Mucosa of descending colon (tissue), 3 donors: ENCODE measurements at regions not wholly inside any gene's neighbourhood (a gene's known extent, or its start where the extent isn't known, plus 50 kb on each side); places are given as distances from the start of the nearest gene placed in this dataset.

Source experiments
- ATAC-seq: fragments of 200-7000 bp; cut with Tn5 transposase; one replicate; pipeline ENCODE4 v1.9.1; 2020; ENCODE audit warnings: mild to moderate bottlenecking, moderate library complexity
- DNase-seq, 3 donors: peaks; one replicate each; pipeline ENCODE4 v3.0.0-alpha.2; 2020
- H3K36me3 ChIP-seq: fragments of 200-600 bp; one replicate; pipeline ENCODE4 v1.8.0; 2021; ENCODE audit warnings: low read depth, mild to moderate bottlenecking
- H3K4me1 ChIP-seq: fragments of 200-600 bp; one replicate; pipeline ENCODE4 v1.8.0; 2021; ENCODE audit warnings: low read depth, mild to moderate bottlenecking
- H3K4me3 ChIP-seq: fragments of 200-600 bp; one replicate; pipeline ENCODE4 v1.8.0; 2021; ENCODE audit warnings: mild to moderate bottlenecking
- H3K9me3 ChIP-seq: fragments of 200-600 bp; one replicate; pipeline ENCODE4 v1.8.0; 2021; ENCODE audit warnings: mild to moderate bottlenecking
- CTCF ChIP-seq: fragments of 200-600 bp; IDR thresholded peaks from one replicate; pipeline ENCODE4 v1.8.0; 2022; ENCODE audit warnings: antibody characterized with exemption, mild to moderate bottlenecking
- intact Hi-C, 2 donors: fragments of 100-400 bp; cut with DNase I in 1 of 2; cut with micrococcal nuclease in 1 of 2; formaldehyde crosslinking; loops; one replicate each; pipeline versions ENCODE4 v1.11.0 to v1.11.1; 2022; cut with DNase I, micrococcal nuclease
- donor health status: DM: no; HTN: no; CAD: no; lungs with moderate emphysema.
- donor health status: DM: no; HTN: no; CAD: no.
- donor health status: DM: no; HTN: yes; CAD: no.

- no peak for TF ChIP-seq CTCF
- ATAC-seq (no peak), DNase-seq (no peak)
- no peak overlapping the region for H3K4me3 ChIP-seq
- H3K36me3 ChIP-seq = no peaks in the 10 kb centered on the region
- intact Hi-C loops = no loop called here
- no peaks in the 10 kb centered on the region for H3K4me1 ChIP-seq
- H3K9me3 ChIP-seq = peaks cover 29% of the 10 kb centered on the region
These were observed 89.1 kb upstream of the KLF14 start for GRCh38 chr7:130823060-130823459.

- no peak for TF ChIP-seq CTCF
- H3K4me3 ChIP-seq = no peak overlapping the region
- DNase-seq (no peak), ATAC-seq (no peak)
- H3K36me3 ChIP-seq = no peaks in the 10 kb centered on the region
- peaks cover 31% of the 10 kb centered on the region for H3K9me3 ChIP-seq
- no peaks in the 10 kb centered on the region for H3K4me1 ChIP-seq
- intact Hi-C loops = no loop called here
These were observed 91.8 kb upstream of the KLF14 start for GRCh38 chr7:130825819-130826218.

GRCh38 chr7:130829415-130829814 is 95.4 kb upstream of the KLF14 start:
- intact Hi-C loops = no loop called here
- H3K4me1 ChIP-seq = no peaks in the 10 kb centered on the region
- no peak overlapping the region for H3K4me3 ChIP-seq
- no peak for DNase-seq
- ATAC-seq = no peak
- H3K9me3 ChIP-seq = peaks cover 31% of the 10 kb centered on the region
- no peak for TF ChIP-seq CTCF
- H3K36me3 ChIP-seq = no peaks in the 10 kb centered on the region

GRCh38 chr7:130831322-130831721 is 97.3 kb upstream of the KLF14 start:
- no peak for TF ChIP-seq CTCF
- ATAC-seq = no peak

GRCh38 chr7:130831817-130832481 is 97.9 kb upstream of the KLF14 start:
- H3K4me1 ChIP-seq = no peaks in the 10 kb centered on the region
- TF ChIP-seq CTCF = peak; percentile 52
- intact Hi-C loops = no loop called here
- no peak overlapping the region for H3K4me3 ChIP-seq
- H3K9me3 ChIP-seq = peaks cover 13% of the 10 kb centered on the region
- H3K36me3 ChIP-seq = no peaks in the 10 kb centered on the region
- peak; percentile 54 for ATAC-seq
- DNase-seq = no peak

More at GRCh38 chr7:130831322-130831721, 97.3 kb upstream of the KLF14 start:
- intact Hi-C loops = no loop called here
- no peak for DNase-seq
- Histone ChIP-seq H3K4me3 (no peak overlapping the region), H3K36me3 (no peaks in the 10 kb centered on the region), H3K9me3 (peaks cover 20% of the 10 kb centered on the region), H3K4me1 (no peaks in the 10 kb centered on the region)

- TF ChIP-seq CTCF = no peak
- intact Hi-C loops = no loop called here
- no peak for DNase-seq
- no peaks in the 10 kb centered on the region for H3K9me3 ChIP-seq
- H3K4me3 ChIP-seq = no peak overlapping the region
- ATAC-seq = peak; percentile 15
- no peaks in the 10 kb centered on the region for H3K4me1 ChIP-seq
- H3K36me3 ChIP-seq = no peaks in the 10 kb centered on the region
These were observed 104.7 kb upstream of the KLF14 start for GRCh38 chr7:130838738-130839137.
